HG03354 (cell line): ENCODE measurements at regions not wholly inside any gene's neighbourhood (a gene's known extent, or its start where the extent isn't known, plus 50 kb on each side); places are given as distances from the start of the nearest gene placed in this dataset.

Experiments used
- ATAC-seq: cut with Tn5 transposase; IDR thresholded peaks from one replicate; pipeline ENCODE4 v1.9.1; 2021; ENCODE audit warnings: mild to moderate bottlenecking; ENCODE audit not compliant: unreplicated experiment, poor library complexity, severe bottlenecking

DNA sequence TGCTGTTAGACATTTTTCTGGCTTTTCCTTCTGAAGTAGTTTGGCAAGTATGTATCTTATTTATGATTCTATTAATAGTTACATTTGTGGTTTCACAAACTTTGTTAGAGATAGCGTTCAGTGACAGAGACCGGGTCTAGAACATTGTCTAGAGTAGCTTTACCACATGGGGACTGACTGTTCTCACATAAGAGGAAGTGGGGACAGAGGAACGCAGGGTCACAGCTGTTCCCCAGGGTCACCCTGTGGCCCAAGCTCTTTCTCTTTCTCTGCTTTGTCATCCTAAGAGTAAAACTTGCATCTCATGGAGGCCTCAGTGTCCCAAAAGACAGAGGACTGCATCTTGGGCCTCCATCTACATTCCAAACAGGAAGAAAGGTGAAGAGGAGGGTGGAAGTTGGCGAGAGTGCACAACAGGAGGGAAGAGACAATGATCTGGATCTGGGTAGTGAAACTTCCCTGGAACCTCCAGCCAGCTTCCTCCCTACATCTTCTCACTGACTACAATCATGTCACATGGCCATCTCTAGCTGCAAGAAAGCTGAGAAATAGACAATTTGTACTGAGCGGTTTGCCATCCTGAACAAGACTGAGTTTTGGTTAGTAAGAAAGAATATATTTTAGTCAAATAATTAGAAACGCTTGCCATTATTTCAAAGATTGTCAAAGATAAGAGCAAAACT is 645.8 kb upstream of the ARID1B start:
- peak; percentile 99 for ATAC-seq

DNA sequence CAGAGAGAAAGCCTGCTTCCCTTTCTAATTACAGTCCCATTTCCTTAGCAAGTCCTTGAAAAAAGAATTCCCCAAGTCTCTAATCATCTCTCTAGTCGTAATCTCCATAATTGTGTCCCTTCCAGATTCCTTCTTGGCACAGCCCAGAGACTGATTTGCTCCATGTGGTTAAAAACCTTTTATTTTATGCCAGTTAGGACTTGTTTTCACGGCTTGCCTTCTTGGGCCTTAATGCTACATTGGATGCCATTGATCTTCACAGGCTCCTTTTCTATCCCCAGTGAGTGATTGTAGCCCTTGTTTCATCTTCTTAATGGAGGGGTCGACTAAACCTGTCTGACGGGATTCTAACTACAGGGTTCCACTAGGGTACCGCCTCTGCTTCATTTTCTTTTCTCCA is 650.6 kb upstream of the ARID1B start:
- ATAC-seq = no peak

DNA sequence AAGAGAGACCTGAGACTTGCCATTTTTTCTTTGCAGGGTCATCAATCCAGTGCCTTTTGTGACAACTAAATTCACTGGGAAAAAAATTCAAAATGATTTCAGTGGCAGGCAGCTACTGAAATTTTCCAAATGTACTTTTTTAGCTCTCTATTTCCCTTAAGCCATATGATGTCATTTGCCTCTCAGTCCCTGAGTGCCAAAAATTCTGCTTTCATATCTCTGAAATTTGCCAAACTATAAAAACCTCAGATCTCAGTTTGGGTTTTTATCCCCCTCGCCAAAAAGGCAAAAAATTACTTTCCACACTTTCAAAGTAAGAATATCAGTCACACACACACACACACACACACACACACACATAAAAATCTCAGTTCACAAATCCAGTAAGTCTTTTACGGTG is 651.3 kb upstream of the ARID1B start:
- no peak for ATAC-seq

DNA sequence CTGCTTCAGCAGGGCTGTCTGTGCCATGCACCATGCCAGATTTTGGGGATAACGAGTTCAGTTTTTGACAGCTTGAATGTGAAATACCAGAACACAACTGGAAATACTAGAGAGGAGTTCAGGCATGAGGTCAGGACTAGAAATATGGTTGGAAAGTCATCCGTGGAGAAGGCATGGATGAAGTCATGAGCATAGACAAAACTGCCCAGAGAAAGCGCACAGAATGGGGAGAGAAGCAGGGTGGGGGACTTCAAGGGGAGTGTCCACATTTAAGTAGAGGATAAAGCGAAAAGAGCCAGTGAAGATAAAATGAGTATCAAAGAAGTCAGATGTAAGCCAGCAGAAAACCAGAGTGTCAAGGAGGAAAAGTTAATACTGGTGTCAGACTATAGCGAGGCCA is 653.4 kb upstream of the ARID1B start:
- no peak for ATAC-seq

DNA sequence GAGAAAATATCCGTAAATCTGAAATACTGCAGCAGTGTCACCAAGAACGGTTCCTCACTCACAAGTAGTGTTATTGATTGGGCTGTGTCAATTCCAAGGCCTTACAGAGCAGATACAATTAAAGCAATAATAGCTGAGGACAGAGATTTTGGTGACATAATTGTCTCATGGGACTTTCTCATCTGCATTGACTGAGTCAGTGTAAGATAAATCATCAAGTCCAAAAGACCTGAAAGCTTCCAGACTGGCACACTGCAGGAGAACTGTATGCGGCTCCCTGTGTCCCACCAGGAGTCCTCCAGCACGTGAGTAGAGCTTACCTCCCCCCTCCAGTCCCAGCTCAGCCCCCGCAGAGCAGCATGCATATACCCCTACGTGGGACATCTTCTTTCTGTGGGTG is 655.2 kb upstream of the ARID1B start:
- ATAC-seq = no peak

DNA sequence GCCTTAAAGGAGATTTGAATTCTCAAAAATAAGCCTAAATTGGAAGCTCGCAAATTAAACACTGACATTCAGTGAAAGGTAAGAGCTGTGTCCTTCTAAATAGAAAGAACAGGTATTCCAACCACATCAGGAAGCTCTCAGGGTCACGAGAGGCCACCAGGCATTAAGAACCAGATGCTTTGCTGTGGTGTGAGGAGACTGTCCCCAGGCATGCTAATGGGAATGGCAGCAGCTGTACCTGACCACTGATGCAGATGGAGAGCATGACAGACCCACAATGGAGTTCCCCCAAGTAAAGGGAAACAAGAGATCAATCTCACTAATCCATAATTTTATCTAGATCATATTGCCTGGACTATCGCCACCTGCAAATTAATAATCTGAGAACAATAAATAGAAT is 658.9 kb upstream of the NOX3 start:
- no peak for ATAC-seq

DNA sequence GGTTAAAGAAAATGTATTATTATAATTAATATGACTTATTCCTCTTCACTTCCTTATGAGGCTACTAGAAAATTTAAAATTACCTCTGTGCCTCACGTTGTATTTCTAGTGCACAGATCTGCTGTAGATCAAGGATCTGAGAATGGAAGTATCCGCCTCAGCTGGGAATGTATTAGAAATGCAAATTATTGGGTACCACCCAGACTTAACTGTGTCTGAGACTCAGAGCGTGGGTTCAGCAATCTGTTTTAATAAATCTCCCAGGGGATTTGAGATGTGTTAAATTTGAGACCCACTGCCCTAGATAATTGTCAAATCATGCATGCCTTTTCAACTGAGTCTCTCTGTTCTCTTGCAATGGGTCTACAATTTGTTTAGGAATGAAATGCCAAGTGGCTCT is 658.0 kb upstream of the NOX3 start:
- ATAC-seq = no peak

DNA sequence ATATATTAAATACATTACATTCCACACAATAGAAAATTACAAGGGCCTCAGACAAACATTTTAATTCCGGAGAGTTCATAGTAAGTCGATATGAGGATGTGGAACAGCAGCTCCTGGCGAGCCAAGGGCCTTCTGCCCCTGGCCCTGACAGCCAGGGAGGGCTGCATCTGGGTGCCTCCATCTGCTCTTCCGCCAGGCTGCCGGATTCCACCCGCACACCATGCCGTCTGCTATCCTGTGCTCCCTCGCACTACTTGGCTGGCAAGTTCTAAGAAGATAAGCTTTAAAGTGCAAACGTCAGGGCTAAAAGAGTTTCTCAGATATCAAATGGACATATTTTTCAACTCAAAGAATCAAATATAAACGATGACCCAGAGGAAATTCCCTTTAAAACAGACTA is 656.3 kb upstream of the NOX3 start:
- ATAC-seq = no peak

DNA sequence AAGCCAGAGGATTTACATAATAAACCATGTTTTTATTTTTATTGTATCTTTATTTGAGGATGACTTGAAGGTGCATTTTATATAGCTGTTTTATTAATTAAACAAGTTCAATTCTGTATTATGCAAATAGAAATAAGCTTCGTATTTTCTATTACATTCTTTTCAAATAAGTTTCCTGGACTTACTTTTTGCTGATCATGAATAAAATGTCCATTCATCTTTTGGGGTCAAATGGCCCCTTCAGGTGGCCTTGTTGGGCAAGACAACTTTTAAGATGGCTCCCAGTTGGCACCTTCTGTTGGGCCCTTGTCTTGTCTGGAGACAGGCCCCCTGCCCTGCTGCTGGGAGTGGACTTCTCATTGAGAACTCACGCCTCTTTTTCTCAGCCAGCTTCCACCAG is 654.6 kb upstream of the NOX3 start:
- no peak for ATAC-seq

DNA sequence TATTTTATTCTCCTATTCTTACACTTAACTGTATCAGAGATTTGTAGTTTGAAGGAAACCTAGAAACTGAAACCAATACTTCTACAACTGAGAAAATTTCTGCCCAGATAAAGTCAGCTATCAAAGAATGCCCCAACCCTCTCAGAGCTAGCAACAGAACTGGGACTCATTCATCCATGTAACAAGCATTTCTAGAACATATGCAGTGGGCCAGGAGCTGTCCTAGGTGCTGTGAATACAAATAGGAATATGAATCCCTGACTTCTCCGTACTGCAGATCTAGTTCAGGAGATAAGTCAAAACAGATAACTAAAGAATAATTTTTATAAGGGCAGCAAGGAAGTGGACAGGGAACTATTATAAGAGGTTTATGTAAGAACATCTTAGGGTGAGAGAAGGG is 654.1 kb upstream of the NOX3 start:
- ATAC-seq = no peak

DNA sequence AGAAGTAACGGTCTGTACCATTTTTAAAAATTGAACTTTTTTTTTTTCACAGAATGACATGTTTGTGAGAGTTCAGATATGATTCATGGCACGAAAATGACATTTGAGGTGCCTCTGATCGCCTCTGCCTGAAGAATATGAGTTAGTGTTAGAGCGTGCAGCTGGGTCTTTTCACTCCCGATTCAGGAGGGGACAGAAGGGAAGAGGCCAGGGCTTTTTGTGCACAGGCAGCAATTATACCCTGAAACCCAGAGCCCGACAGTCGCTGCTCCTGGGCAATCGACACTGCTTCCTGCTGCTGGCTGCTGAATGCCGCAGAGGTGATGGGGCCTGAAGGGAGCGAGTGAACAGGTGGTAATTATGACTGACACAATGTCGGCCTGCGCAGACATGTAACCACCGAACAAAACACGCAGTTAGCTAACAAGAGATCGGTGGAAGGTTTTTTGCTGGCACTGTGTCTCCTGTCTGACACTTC is 652.0 kb upstream of the NOX3 start:
- ATAC-seq = no peak

DNA sequence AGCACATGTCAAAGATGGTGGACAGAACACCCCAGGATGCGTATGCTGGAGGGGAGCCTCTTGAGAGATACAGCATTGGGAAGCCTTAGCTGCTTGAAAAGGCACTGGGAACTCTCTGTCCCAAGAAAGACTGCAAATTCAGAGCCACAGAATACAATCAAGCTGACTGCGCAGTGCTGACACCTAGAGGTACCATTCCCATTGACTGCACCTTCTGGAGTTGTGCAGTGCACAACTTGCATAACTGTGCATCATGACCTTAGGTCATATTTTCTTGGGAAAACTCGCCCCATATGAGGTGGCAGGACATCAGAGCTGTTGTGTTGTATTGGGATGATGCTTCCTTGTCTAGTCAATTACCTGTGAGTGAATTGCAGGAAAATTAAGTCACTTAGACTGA is 646.5 kb upstream of the NOX3 start:
- no peak for ATAC-seq

DNA sequence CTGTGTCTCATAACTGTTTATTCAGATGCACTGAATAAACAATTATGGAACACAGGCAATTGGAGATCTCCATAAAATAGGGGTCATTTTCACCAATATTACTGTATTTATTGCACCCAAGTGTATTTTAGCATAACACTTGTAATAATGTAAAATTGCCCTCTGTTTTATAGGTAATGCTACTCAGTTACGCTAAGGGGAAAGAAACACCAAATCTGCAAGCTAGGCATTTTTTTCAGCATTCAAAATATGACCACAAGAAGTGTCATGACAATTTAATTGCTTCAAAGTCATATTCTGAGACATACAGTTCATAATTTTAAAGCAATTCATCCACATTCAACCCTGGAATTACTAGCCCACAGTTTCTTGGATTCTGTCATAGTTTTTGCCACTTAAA is 643.2 kb upstream of the NOX3 start:
- ATAC-seq = no peak

DNA sequence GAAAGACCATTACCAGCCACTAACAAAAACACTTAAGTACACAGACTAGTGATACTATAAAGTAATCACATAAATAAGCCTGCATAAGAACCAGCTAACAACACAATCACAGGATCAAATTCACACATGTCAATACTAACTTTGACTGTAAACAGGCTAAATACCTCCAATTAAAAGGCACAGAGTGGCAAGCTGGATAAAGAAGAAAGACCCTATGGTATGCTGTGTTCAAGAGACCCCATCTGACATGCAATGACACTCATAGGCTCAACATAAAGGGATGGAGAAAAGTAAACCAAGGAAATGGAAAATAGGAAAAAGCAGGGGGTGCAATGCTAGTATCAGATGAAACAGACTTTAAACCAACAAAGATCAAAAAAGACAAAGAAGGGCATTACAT is 631.8 kb upstream of the NOX3 start:
- ATAC-seq = no peak

DNA sequence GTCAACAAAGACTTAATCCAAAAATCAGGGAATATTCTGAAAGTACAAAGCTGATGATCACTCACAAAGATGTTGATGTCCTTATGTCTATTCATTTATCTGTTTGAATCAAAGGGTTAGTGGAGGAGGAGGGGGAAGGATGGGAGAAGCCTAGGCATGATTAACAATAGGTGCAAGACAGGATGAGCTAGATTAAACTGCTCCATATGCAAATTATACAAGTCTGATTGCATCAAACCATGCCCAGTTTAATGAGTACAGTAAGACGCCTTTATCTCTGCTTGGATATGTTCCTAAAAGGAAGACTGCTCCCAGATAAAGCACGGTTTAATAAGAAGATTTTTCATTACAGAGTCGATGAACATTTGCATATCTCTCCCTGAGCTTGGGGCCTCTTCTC is 626.4 kb upstream of the NOX3 start:
- no peak for ATAC-seq

DNA sequence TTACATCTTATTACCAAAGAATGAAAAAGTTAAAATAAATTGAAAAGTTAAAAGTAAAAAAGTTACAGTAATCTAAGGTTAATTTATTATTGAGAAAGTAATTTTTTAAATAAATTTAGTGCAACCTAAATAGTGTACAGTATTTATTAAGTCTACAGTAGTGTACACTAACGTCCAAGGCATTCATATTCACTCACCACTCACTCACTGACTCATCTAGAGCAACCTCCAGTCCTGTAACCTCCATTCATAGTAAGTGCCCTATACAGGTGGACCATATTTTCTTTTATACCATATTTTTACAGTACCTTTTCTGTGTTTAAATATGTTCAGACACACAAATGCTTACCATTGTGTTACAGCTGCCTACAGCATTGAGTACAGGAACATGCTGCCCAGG is 624.7 kb upstream of the NOX3 start:
- no peak for ATAC-seq

DNA sequence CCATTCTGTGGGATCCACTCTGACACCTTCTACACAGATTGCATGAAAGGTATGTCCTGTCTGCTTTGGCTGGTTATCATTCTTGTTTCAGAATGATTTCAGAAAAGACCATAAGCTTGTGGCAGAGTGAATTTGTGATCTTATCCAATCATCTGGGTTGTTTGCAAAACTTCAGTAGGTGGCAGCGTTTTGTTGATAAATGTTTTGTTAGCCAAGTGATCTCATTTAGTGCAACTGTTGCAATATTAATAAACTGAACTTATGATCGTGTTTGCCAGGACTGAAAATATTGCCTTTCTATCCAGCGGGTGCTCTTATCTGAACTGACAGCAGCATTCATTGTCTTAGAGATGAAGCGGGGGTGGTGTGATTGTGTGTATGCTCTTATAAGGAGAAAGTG is 613.2 kb upstream of the NOX3 start:
- ATAC-seq = no peak

DNA sequence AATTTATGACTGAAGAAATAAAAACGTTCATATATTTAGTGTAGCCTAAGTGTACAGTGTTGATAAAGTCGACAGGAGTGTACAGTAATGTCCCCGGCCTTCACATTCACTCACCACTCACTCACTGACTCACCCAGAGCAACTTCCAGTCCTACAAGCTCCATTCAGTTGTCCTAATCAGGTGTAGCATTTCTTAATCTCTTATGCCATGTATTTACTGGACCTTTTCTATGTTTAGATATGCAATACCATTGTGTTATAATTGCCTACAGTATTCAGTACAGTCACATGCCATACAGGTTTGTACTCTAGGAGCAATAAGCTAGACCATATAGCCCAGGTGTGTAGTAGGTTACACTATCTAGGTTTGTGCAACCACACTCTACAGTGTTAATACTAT is 610.2 kb upstream of the NOX3 start:
- ATAC-seq = no peak

DNA sequence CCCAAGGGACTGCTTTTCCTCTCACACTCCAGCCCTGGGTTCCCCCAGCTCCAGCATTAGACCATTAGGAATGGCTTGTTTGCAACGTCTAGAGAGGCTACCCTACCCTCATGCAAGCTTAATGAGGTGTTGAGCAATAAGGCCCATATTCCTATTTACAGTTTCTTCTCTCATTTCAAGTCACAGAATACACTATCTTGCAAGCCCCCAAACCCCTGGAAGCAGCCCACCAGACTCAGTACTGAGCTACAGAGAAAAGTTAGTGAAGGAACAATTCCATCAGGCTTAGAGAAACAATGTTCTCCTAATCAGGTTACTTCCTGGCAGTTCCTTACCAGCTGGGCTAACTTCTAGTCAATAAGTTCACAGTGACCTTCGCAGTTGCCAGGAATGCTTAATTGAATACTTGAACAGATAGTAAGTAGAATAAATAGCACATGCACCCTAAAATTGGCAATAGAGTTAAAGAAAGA is 606.5 kb upstream of the NOX3 start:
- ATAC-seq = no peak

DNA sequence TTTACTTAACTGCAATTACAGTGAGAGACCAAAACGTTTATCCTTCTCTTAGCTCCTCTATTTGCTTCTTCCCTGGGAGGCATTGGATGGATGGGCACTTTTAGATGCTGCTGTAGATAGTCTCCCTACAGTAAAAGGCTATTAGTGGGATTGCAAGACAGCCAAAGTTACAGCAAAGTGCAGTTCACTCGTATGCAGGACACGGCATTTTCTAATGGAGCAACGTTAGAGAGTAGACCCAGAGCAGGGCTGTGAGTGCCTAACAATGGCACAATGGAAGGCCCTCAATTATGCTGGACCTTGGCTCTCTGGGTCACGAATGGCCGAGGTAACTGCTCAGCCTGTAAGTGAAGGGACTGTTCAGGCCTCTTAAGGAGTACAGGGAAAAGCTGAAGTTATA is 605.8 kb upstream of the NOX3 start:
- no peak for ATAC-seq

DNA sequence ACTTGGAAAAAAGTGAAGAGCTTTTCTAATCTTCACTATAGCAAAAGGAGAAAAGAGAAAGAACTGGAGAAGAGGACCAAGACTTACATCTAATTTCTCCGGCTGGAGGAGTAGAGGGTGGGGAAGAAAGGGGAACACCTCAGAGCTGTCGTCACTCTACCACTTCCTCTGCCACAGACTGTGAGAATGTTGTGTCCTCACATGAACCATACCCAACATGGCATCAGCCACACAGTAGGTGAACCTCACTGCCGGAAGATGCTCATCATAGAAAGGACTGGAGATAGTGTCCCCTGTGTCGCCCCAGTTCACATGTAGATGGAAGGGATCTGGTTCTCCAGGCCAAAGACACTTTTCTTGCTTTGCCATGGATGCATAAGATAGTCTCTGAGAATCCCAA is 604.4 kb upstream of the NOX3 start:
- no peak for ATAC-seq

DNA sequence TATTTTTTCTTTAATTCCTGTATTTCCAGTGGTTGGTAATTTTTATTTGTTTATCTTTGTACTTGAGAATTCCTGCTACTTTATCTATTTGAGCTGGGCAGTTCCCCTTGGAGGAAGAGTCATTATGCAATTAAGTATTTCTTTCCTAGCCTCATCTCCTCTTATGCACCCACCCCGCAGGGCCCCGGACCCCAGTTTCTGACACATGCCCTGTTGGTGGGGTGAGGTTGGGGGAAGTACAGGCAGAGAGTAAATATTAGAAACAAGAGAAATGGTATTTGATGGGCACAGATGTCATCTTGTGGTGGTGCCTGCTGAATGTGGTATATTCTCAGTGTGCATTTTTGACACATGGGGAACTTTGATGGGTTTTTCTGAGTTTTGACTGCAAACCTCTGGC is 602.7 kb upstream of the NOX3 start:
- ATAC-seq = no peak
